Left lung (tissue), 4 donors: ENCODE measurements at regions not wholly inside any gene's neighbourhood (a gene's known extent, or its start where the extent isn't known, plus 50 kb on each side); places are given as distances from the start of the nearest gene placed in this dataset.

Experiments used
- ATAC-seq: fragments of 200-7000 bp; cut with Tn5 transposase; one replicate; pipeline ENCODE4 v1.9.1; 2020; ENCODE audit warnings: moderate library complexity
- DNase-seq, 4 donors: peaks; one replicate each; pipeline ENCODE4 v3.0.0-alpha.2; 2013 to 2020
- H3K27ac ChIP-seq, 2 donors: fragments of 200-600 bp; sonication (generic) in 1 of 2; one replicate each; pipeline versions ENCODE4 v1.5.0 to v1.8.0; 2020 to 2021
- H3K27me3 ChIP-seq, 2 donors: fragments of 200-600 bp; sonication (generic) in 1 of 2; one replicate each; pipeline versions ENCODE4 v1.5.0 to v1.8.0; 2020 to 2021
- H3K36me3 ChIP-seq, 2 donors: fragments of 200-600 bp; sonication (generic) in 1 of 2; one replicate each; pipeline versions ENCODE4 v1.5.0 to v1.8.0; 2020 to 2021
- H3K4me1 ChIP-seq, 2 donors: fragments of 200-600 bp; one replicate each; pipeline ENCODE4 v1.8.0; 2021
- H3K4me3 ChIP-seq, 2 donors: fragments of 200-600 bp; sonication (generic) in 1 of 2; one replicate each; pipeline versions ENCODE4 v1.5.0 to v1.8.0; 2020 to 2021; ENCODE audit warnings: mild to moderate bottlenecking in 1 of 2
- H3K9me3 ChIP-seq, 2 donors: fragments of 200-600 bp; sonication (generic) in 1 of 2; one replicate each; pipeline versions ENCODE4 v1.5.0 to v1.8.0; 2020 to 2021
- intact Hi-C, 2 donors: fragments of 100-400 bp; cut with DNase I; formaldehyde crosslinking; loops; one replicate each; pipeline versions ENCODE4 v1.11.2 to v1.14.2; 2022
- TF ChIP-seq, protein P1 (sequence below), 2 donors: fragments of 200-600 bp; sonication (generic) in 1 of 2; IDR thresholded peaks; one replicate each; pipeline versions ENCODE4 v1.5.0 to v1.8.0; 2021; ENCODE audit warnings: antibody characterized with exemption in 2 of 2
- donor health status: DM: no; HTN: yes; CAD: no.
- donor health status: DM: no; HTN: no; CAD: no.

DNA sequence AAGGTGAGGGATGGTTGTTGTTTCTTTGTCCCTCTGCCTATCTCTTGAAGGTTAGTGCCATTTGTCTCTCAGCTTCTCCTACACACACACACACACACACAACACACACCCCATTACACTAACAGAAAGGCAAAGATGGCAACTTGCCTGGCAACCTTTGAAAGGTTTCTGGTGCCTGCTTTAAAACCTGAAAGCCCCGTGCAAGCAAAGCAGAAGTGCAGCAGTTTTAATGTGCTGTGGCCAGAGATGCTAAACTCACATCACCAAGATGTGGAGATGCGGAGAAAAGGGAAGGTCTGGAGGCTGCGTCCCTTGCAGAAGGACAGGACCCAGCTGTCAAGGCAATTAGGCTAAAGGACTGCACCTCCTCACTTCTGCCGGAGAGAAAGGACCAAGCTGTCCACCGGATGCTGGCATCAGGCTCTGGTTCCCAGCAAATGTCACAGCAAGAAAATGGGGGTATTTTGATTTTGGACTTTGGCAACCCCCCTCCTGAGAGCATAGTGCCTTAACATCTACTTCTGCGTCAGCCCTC lies 196.4 kb downstream of the ARL4C start:
- H3K27me3 ChIP-seq = no peaks in the 10 kb centered on the region
- no peaks in the 10 kb centered on the region for H3K36me3 ChIP-seq
- DNase-seq = no peak
- TF ChIP-seq, protein P1, sequence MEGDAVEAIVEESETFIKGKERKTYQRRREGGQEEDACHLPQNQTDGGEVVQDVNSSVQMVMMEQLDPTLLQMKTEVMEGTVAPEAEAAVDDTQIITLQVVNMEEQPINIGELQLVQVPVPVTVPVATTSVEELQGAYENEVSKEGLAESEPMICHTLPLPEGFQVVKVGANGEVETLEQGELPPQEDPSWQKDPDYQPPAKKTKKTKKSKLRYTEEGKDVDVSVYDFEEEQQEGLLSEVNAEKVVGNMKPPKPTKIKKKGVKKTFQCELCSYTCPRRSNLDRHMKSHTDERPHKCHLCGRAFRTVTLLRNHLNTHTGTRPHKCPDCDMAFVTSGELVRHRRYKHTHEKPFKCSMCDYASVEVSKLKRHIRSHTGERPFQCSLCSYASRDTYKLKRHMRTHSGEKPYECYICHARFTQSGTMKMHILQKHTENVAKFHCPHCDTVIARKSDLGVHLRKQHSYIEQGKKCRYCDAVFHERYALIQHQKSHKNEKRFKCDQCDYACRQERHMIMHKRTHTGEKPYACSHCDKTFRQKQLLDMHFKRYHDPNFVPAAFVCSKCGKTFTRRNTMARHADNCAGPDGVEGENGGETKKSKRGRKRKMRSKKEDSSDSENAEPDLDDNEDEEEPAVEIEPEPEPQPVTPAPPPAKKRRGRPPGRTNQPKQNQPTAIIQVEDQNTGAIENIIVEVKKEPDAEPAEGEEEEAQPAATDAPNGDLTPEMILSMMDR (IDR thresholded peaks at IDR 0.05) = no peak
- no peaks in the 10 kb centered on the region for H3K4me1 ChIP-seq
- no peak for ATAC-seq
- H3K9me3 ChIP-seq = no peaks in the 10 kb centered on the region
- intact Hi-C loops = no loop called here
- H3K4me3 ChIP-seq = no peak overlapping the region
- no peak overlapping the region for H3K27ac ChIP-seq

DNA sequence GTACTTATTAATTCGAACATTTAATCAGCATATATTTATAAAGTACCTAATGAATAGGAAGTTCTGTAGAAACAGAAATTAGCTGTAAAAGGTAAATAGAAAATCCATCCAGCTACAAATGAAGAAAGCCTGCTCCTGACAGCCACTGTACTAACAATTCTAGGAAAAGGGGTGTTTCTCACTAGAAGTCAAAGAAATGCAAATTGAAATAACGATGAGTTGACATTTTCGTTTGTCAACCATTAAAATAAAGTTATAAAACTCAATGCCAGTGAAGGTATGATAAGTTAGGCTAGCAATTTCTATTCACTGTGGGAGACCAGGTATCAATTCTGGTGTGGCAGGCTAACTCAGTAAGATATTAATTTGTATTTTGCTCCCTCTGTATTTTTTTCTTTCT lies 198.0 kb downstream of the ARL4C start:
- no peaks in the 10 kb centered on the region for H3K4me1 ChIP-seq
- DNase-seq (no peak), ATAC-seq (no peak)
- H3K27ac ChIP-seq = no peak overlapping the region
- H3K27me3 ChIP-seq = no peaks in the 10 kb centered on the region
- H3K9me3 ChIP-seq = no peaks in the 10 kb centered on the region
- H3K36me3 ChIP-seq = no peaks in the 10 kb centered on the region
- no peak overlapping the region for H3K4me3 ChIP-seq
- intact Hi-C loops = no loop called here
- TF ChIP-seq, protein P1 (IDR thresholded peaks at IDR 0.05) = no peak

GRCh38 chr2:234296991-234297390 lies 199.9 kb downstream of the ARL4C start:
- Histone ChIP-seq H3K9me3 (no peaks in the 10 kb centered on the region), H3K4me3 (no peak overlapping the region), H3K36me3 (no peaks in the 10 kb centered on the region), H3K27me3 (no peaks in the 10 kb centered on the region), H3K4me1 (peaks cover 0 to 9% of the 10 kb centered on the region in 2 donors), H3K27ac (no peak overlapping the region)
- TF ChIP-seq, protein P1 (IDR thresholded peaks at IDR 0.05) = no peak
- DNase-seq (no peak), ATAC-seq (no peak)
- intact Hi-C loops = no loop called here

GRCh38 chr2:234293973-234294372 lies 202.9 kb downstream of the ARL4C start:
- no peaks in the 10 kb centered on the region for H3K27me3 ChIP-seq
- H3K27ac ChIP-seq = no peak overlapping the region
- ATAC-seq (no peak), DNase-seq (no peak)
- intact Hi-C loops = loop anchor here in 1 of 2 donors (5.0 kb wide), 2 partner anchors 188 to 203 kb away; partner anchors contain the start of gene ARL4C
- peaks cover 0 to 32% of the 10 kb centered on the region in 2 donors for H3K4me1 ChIP-seq
- TF ChIP-seq, protein P1 (IDR thresholded peaks at IDR 0.05) = no peak
- H3K9me3 ChIP-seq = no peaks in the 10 kb centered on the region
- no peak overlapping the region for H3K4me3 ChIP-seq
- no peaks in the 10 kb centered on the region for H3K36me3 ChIP-seq

GRCh38 chr2:234292962-234293243 lies 204.0 kb downstream of the ARL4C start:
- H3K4me1 ChIP-seq = peaks cover 0 to 32% of the 10 kb centered on the region in 2 donors
- intact Hi-C loops = loop anchor here in 1 of 2 donors (5.0 kb wide), 2 partner anchors 189 to 204 kb away; partner anchors contain the start of gene ARL4C
- peak overlapping the region in 1 of 2 donors; percentile 63 for H3K27ac ChIP-seq
- TF ChIP-seq, protein P1 (IDR thresholded peaks at IDR 0.05) = no peak
- H3K27me3 ChIP-seq = no peaks in the 10 kb centered on the region
- H3K4me3 ChIP-seq = no peak overlapping the region
- DNase-seq (no peak), ATAC-seq (no peak)
- H3K9me3 ChIP-seq = no peaks in the 10 kb centered on the region
- no peaks in the 10 kb centered on the region for H3K36me3 ChIP-seq
